ENCODE measurements at regions not wholly inside any gene's neighbourhood (a gene's known extent, or its start where the extent isn't known, plus 50 kb on each side); places are given as distances from the start of the nearest gene placed in this dataset.

DNA sequence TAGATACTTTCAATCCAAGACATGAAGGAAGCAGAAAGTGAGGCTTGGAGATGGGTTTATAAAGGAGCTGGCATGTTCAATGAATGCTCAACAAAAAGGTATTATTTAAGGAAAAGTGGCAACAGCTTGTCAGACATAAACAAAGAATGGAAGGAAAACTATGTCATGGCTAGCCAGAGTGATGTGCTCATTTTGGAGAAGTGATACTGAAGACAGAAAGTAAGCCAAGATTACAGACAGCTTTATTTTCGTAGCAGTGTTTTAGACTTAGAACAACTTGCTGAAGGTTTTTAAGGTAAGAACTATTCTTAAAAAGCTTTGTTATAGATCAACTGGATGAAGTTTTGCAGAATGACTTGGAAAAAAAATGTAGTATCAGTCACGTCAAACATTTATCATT is 160.5 kb upstream of the FERD3L start:
- H2AK5ac ChIP-seq (ENCODE audit: low read depth, low read length), result no peak overlapping the region
- H2AFZ ChIP-seq (ENCODE audit: low read length), result no peak overlapping the region
- no peaks in the 10 kb centered on the region for H3K9me3 ChIP-seq (ENCODE audit: insufficient read depth in 2 of 2, low read depth in 1 of 2, low read length in 1 of 2)
- H3K79me1 ChIP-seq (ENCODE audit: low read depth, low read length), result no peaks in the 10 kb centered on the region
- ChIA-PET CTCF (ENCODE audit: partially characterized antibody) (interaction anchor here (0.7 to 1.2 kb wide), 2 partner anchors 81 to 112 kb away, joined by 3 to 4 read pairs; no protein-coding TSS in a partner anchor), POLR2A (ENCODE audit: partially characterized antibody) (no interaction called here)
- H3K27ac ChIP-seq (ENCODE audit: low read depth, low read length), result no peak overlapping the region
- no peaks in the 10 kb centered on the region for H3K36me3 ChIP-seq (ENCODE audit: control insufficient read depth in 2 of 4, insufficient read depth in 4 of 4, low read length in 3 of 4)
- TF ChIP-seq ZNF274 (IDR thresholded peaks at IDR 0.05; ENCODE audit: borderline replicate concordance, extremely low read depth, low read length), result no peak
- no peak for TF ChIP-seq CBX8 (IDR thresholded peaks at IDR 0.05; ENCODE audit: borderline replicate concordance, low read depth, low read length)
- no peak overlapping the region for H3K9ac ChIP-seq (replicated peaks in 1 of 4; ENCODE audit: extremely low read depth in 1 of 4, low read depth in 3 of 4, low read length in 3 of 4)
- FAIRE-seq, result no peak
- no peak overlapping the region for H4K8ac ChIP-seq (ENCODE audit: extremely low read depth, insufficient read depth, low read length)
- H2BK5ac ChIP-seq (ENCODE audit: low read depth, low read length), result no peak overlapping the region
- no peak overlapping the region for H2BK15ac ChIP-seq (ENCODE audit: low read length)
- no peaks in the 10 kb centered on the region; the same call in 1 of the 2 replicates for H3K23me2 ChIP-seq (ENCODE audit: low read depth, low read length)
- no peak overlapping the region for H3K18ac ChIP-seq (ENCODE audit: extremely low read depth, low read length)
- no peak for DNase-seq (ENCODE audit: low read depth in 1 of 2, low spot score in 2 of 2)
- H3K4me2 ChIP-seq (ENCODE audit: insufficient read depth in 1 of 2, low read depth in 2 of 2, low read length in 2 of 2), result no peak overlapping the region
- WGBS, 2 experiments (ENCODE audit: extremely low coverage in 1 of 2, insufficient coverage in 1 of 2, insufficient read length in 1 of 2, insufficient replicate concordance in 2 of 2, low coverage in 1 of 2, low lambda C conversion rate in 2 of 2, missing lambda C conversion rate in 1 of 2), result 86% methylated on average over 2 of the region's 2 CpGs; no CpG with 5 or more reads in 1 of the 2 experiments
- no peak overlapping the region for H3K4me3 ChIP-seq (ENCODE audit: extremely low read depth in 1 of 4, insufficient read depth in 2 of 4, low read depth in 3 of 4, low read length in 4 of 4)
- H3K4me1 ChIP-seq (replicated peaks in 1 of 4; ENCODE audit: control insufficient read depth in 3 of 4, insufficient read depth in 4 of 4, low read length in 3 of 4), result no peaks in the 10 kb centered on the region
- H2BK12ac ChIP-seq (ENCODE audit: low read depth, low read length), result no peak overlapping the region
- H2BK20ac ChIP-seq (ENCODE audit: low read length), result no peak overlapping the region
- H3K79me2 ChIP-seq (ENCODE audit: control insufficient read depth in 1 of 2, insufficient read depth in 2 of 2, low read length in 2 of 2), result no peaks in the 10 kb centered on the region
- no peak overlapping the region for H4K91ac ChIP-seq (replicated peaks; ENCODE audit: insufficient read length, low read length)
- peaks cover 0 to 1% of the 10 kb centered on the region in 2 experiments for H4K20me1 ChIP-seq (replicated peaks in 1 of 2; ENCODE audit: control insufficient read depth in 1 of 2, insufficient read depth in 2 of 2, low read length in 2 of 2)
- no peak overlapping the region for H3K4ac ChIP-seq (replicated peaks; ENCODE audit: insufficient read length, low read depth, low read length)
- H3K23ac ChIP-seq (ENCODE audit: insufficient read length), result no peak overlapping the region
- no peaks in the 10 kb centered on the region; a peak in 1 of 7 replicates for H3K27me3 ChIP-seq (replicated peaks in 1 of 4; ENCODE audit: control insufficient read depth in 3 of 4, extremely low read depth in 1 of 4, insufficient read depth in 3 of 4, low read length in 3 of 4)
- H2BK120ac ChIP-seq (replicated peaks; ENCODE audit: low read depth, low read length), result no peak overlapping the region
- no peak overlapping the region for H4K5ac ChIP-seq (ENCODE audit: insufficient read length, low read depth, low read length)
- no peak overlapping the region for H3K56ac ChIP-seq (replicated peaks; ENCODE audit: insufficient read length, low read depth, low read length)
- no peak overlapping the region for H3K14ac ChIP-seq (ENCODE audit: insufficient read length)

Measured in H1 (cell line).